Upper lobe of left lung (tissue), 6 donors: ENCODE measurements at regions not wholly inside any gene's neighbourhood (a gene's known extent, or its start where the extent isn't known, plus 50 kb on each side); places are given as distances from the start of the nearest gene placed in this dataset.
"Not testable (repeated sequence)": the region's sequence is repeated elsewhere in the genome, so short reads cannot be mapped to it uniquely, and the experiment has no call there.

Source experiments
- ATAC-seq, 2 donors: fragments of 200-7000 bp; cut with Tn5 transposase; one replicate each; pipeline ENCODE4 v1.9.1; 2022; ENCODE audit warnings: mild to moderate bottlenecking in 2 of 2, moderate library complexity in 2 of 2; ENCODE audit not compliant: low FRiP score in 2 of 2
- DNase-seq, 2 donors: peaks; one replicate each; pipeline ENCODE4 v3.0.0-alpha.2; 2019 to 2020
- H3K27ac ChIP-seq, 4 donors: fragments of 200-600 bp; sonication (generic); one replicate each; pipeline ENCODE4 v1.5.1; 2016 to 2019
- H3K27me3 ChIP-seq, 4 donors: fragments of 200-600 bp; sonication (generic); one replicate each; pipeline ENCODE4 v1.5.1; 2017 to 2019
- H3K36me3 ChIP-seq, 4 donors: fragments of 200-600 bp; sonication (generic); one replicate each; pipeline ENCODE4 v1.5.1; 2016 to 2019
- H3K4me1 ChIP-seq, 4 donors: fragments of 200-600 bp; sonication (generic); one replicate each; pipeline ENCODE4 v1.5.1; 2018 to 2019
- H3K4me3 ChIP-seq, 4 donors: fragments of 200-600 bp; sonication (generic); one replicate each; pipeline ENCODE4 v1.5.1; 2017 to 2019; ENCODE audit warnings: mild to moderate bottlenecking in 2 of 4, moderate library complexity in 1 of 4
- H3K9me3 ChIP-seq, 4 donors: fragments of 200-600 bp; sonication (generic); one replicate each; pipeline ENCODE4 v1.5.1; 2018 to 2019
- EP300 ChIP-seq, 4 donors: sonication (generic); formaldehyde crosslinking; IDR thresholded peaks; one replicate each; pipeline ENCODE4 v1.5.1; 2017; ENCODE audit warnings: antibody characterized with exemption in 4 of 4, control low read depth in 2 of 4
- POLR2A ChIP-seq, 4 donors: fragments of 450-650 bp; IDR thresholded peaks; one replicate each; pipeline ENCODE4 v1.5.1; 2016 to 2017; ENCODE audit warnings: antibody characterized with exemption in 4 of 4, mild to moderate bottlenecking in 2 of 4
- POLR2AphosphoS5 ChIP-seq, 2 donors: sonication (generic); formaldehyde crosslinking; IDR thresholded peaks; one replicate each; pipeline ENCODE4 v1.5.1; 2017; ENCODE audit warnings: antibody characterized with exemption in 2 of 2
- WGBS, 2 donors: methylation state at CpG; one replicate each; pipeline ENCODE4 v1.1.5; 2017 to 2018; 5-methylcytosine and 5-hydroxymethylcytosine counted together
- TF ChIP-seq, protein P1 (sequence below), 6 experiments: fragments of 450-650 bp in 4 of 6; fragments of 200-600 bp in 2 of 6; sonication (generic) in 2 of 6; IDR thresholded peaks; one replicate each; pipeline ENCODE4 v1.5.1; 2016 to 2019; ENCODE audit warnings: antibody characterized with exemption in 6 of 6
- donor health status: DM: no; HTN: no; CAD: no; lungs with moderate emphysema.
- donor health status: DM: no; HTN: yes; CAD: no; lungs with severe emphysema.

- TF ChIP-seq EP300 (IDR thresholded peaks at IDR 0.05) (no peak), POLR2AphosphoS5 (IDR thresholded peaks at IDR 0.05) (no peak), POLR2A (IDR thresholded peaks at IDR 0.05) (no peak)
- TF ChIP-seq, protein P1, sequence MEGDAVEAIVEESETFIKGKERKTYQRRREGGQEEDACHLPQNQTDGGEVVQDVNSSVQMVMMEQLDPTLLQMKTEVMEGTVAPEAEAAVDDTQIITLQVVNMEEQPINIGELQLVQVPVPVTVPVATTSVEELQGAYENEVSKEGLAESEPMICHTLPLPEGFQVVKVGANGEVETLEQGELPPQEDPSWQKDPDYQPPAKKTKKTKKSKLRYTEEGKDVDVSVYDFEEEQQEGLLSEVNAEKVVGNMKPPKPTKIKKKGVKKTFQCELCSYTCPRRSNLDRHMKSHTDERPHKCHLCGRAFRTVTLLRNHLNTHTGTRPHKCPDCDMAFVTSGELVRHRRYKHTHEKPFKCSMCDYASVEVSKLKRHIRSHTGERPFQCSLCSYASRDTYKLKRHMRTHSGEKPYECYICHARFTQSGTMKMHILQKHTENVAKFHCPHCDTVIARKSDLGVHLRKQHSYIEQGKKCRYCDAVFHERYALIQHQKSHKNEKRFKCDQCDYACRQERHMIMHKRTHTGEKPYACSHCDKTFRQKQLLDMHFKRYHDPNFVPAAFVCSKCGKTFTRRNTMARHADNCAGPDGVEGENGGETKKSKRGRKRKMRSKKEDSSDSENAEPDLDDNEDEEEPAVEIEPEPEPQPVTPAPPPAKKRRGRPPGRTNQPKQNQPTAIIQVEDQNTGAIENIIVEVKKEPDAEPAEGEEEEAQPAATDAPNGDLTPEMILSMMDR (IDR thresholded peaks at IDR 0.05) = no peak
- ATAC-seq = no peak
- Histone ChIP-seq H3K27me3 (no peaks in the 10 kb centered on the region), H3K27ac (no peak overlapping the region), H3K4me3 (no peak overlapping the region), H3K36me3 (no peaks in the 10 kb centered on the region), H3K9me3 (no peaks in the 10 kb centered on the region), H3K4me1 (no peaks in the 10 kb centered on the region)
- WGBS, 2 donors = 0 to 39% methylated on average over 1 of the region's 1 CpG
- no peak for DNase-seq
Observed at GRCh38 chr11:23212807-23213206, 352.5 kb upstream of the CCDC179 start.

GRCh38 chr11:23217072-23217471 is 356.8 kb upstream of the CCDC179 start:
- peak in 1 of 2 donors; percentile 22 for DNase-seq

GRCh38 chr11:23220086-23220485 is 359.8 kb upstream of the CCDC179 start:
- not testable (repeated sequence) for ATAC-seq, DNase-seq

More at GRCh38 chr11:23217072-23217471, 356.8 kb upstream of the CCDC179 start:
- no peak overlapping the region for H3K4me3 ChIP-seq
- H3K27me3 ChIP-seq = no peaks in the 10 kb centered on the region
- H3K9me3 ChIP-seq = no peaks in the 10 kb centered on the region
- no peaks in the 10 kb centered on the region for H3K4me1 ChIP-seq
- WGBS, 2 donors = 86 to 87% methylated on average over 9 of the region's 9 CpGs
- TF ChIP-seq POLR2AphosphoS5 (IDR thresholded peaks at IDR 0.05) = no peak
- no peak for TF ChIP-seq EP300 (IDR thresholded peaks at IDR 0.05)
- no peak for TF ChIP-seq POLR2A (IDR thresholded peaks at IDR 0.05)
- TF ChIP-seq, protein P1 (IDR thresholded peaks at IDR 0.05) = no peak
- H3K36me3 ChIP-seq = no peaks in the 10 kb centered on the region
- no peak overlapping the region for H3K27ac ChIP-seq
- no peak for ATAC-seq

GRCh38 chr11:23221366-23221765 is 361.1 kb upstream of the CCDC179 start:
- H3K36me3 ChIP-seq = no peaks in the 10 kb centered on the region
- ATAC-seq (no peak), DNase-seq (no peak)
- no peaks in the 10 kb centered on the region for H3K27me3 ChIP-seq
- TF ChIP-seq POLR2A (IDR thresholded peaks at IDR 0.05) = no peak
- no peak for TF ChIP-seq EP300 (IDR thresholded peaks at IDR 0.05)
- TF ChIP-seq, protein P1 (IDR thresholded peaks at IDR 0.05) = no peak
- no peak for TF ChIP-seq POLR2AphosphoS5 (IDR thresholded peaks at IDR 0.05)
- H3K9me3 ChIP-seq = no peaks in the 10 kb centered on the region
- H3K4me1 ChIP-seq = no peaks in the 10 kb centered on the region
- H3K4me3 ChIP-seq = no peak overlapping the region
- H3K27ac ChIP-seq = no peak overlapping the region

More at GRCh38 chr11:23220086-23220485, 359.8 kb upstream of the CCDC179 start:
- WGBS, 2 donors = 64 to 82% methylated on average over 3 of the region's 3 CpGs
- not testable (repeated sequence) for H3K4me1 ChIP-seq, H3K36me3 ChIP-seq, H3K27me3 ChIP-seq, H3K9me3 ChIP-seq, H3K27ac ChIP-seq, H3K4me3 ChIP-seq

DNA sequence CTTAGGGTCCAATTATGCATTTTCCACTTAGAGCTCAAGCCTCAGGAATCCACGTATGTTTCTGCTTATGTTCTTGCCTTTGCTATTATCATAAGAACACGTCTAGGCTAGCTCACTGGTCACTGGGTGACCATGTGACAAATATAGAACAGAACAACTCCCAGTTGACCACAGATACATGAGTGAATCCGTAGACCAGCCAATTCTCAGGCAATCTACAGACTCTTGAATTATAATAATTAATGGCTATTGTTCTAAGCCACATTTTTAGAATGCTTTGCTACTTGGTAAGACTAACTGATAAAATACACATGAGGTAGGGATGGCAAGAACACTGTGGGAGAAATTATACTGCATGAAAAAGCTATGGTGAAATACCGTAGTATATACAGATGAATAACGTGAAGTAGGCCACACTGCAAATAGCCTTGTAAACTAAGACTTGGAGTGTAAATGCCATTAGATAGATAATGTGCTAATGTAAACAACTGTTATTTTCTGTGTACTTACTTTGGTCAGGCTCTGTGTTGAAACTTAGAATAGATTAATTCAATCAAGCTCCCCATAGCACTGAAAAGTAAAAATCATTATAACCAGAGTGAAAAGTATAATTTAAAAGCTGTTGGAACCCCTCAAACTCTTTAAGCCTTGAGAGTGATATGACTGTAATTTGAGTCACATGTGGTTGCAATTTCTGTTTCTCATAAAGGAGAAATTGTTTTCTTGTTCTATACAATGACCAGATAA is 366.2 kb upstream of the CCDC179 start:
- Histone ChIP-seq H3K27ac (no peak overlapping the region), H3K9me3 (no peaks in the 10 kb centered on the region), H3K4me1 (no peaks in the 10 kb centered on the region), H3K27me3 (no peaks in the 10 kb centered on the region), H3K4me3 (no peak overlapping the region), H3K36me3 (no peaks in the 10 kb centered on the region)
- TF ChIP-seq, protein P1 (IDR thresholded peaks at IDR 0.05) = no peak
- TF ChIP-seq EP300 (IDR thresholded peaks at IDR 0.05) (no peak), POLR2AphosphoS5 (IDR thresholded peaks at IDR 0.05) (no peak), POLR2A (IDR thresholded peaks at IDR 0.05) (no peak)
- no peak for DNase-seq
- 66 to 69% methylated on average over 5 of the region's 5 CpGs for WGBS, 2 donors
- no peak for ATAC-seq
